ENCODE measurements at regions not wholly inside any gene's neighbourhood (a gene's known extent, or its start where the extent isn't known, plus 50 kb on each side); places are given as distances from the start of the nearest gene placed in this dataset.

GRCh38 chr1:87999852-88000251 lies 671.2 kb downstream of the LMO4 start:
- TF ChIP-seq ZNF70 (CRISPR knock-in tag; IDR thresholded peaks at IDR 0.05) = no peak
- TF ChIP-seq RARB (CRISPR knock-in tag; IDR thresholded peaks at IDR 0.05) = no peak
- no peak for TF ChIP-seq ZFP3 (CRISPR knock-in tag; IDR thresholded peaks at IDR 0.05)
- TF ChIP-seq ZNF565 (CRISPR knock-in tag; conservative IDR thresholded peaks at IDR 0.05; ENCODE audit: low read depth) = no peak
- TF ChIP-seq ZFP30 (CRISPR knock-in tag; IDR thresholded peaks at IDR 0.05) = no peak
- TF ChIP-seq POU6F1 (CRISPR knock-in tag; IDR thresholded peaks at IDR 0.05; ENCODE audit: borderline replicate concordance, low read depth) = no peak
- no peak for TF ChIP-seq TOX (CRISPR knock-in tag; IDR thresholded peaks at IDR 0.05; ENCODE audit: borderline replicate concordance)
